HS-27A (cell line): ENCODE measurements at regions not wholly inside any gene's neighbourhood (a gene's known extent, or its start where the extent isn't known, plus 50 kb on each side); places are given as distances from the start of the nearest gene placed in this dataset.

Experiments
- DNase-seq: peaks from one replicate; pipeline ENCODE4 v3.0.0-alpha.2; 2012; ENCODE audit warnings: low read depth, missing footprints

DNA sequence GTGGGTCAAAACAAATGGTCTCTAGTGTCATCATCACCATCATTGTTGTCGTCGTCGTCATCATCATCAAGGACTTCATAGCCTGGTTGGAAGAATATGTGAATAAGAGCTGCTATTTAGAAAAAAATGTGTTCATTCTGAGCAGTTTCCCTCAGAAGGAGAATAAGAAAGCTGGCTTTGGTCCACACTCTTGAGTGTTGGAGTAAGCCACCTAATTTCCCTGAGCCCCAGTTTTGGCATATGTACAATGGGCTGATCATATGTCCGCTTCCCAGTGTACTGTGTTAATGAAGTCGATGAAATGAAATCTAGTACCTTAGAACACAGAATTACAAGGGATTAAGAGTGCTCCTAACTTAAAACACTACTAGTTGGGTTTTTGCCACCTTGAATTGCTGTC is 545.5 kb downstream of the CCDC171 start:
- no peak for DNase-seq

GRCh38 chr9:16099732-16100536 is 547.1 kb downstream of the CCDC171 start:
- no peak for DNase-seq

DNA sequence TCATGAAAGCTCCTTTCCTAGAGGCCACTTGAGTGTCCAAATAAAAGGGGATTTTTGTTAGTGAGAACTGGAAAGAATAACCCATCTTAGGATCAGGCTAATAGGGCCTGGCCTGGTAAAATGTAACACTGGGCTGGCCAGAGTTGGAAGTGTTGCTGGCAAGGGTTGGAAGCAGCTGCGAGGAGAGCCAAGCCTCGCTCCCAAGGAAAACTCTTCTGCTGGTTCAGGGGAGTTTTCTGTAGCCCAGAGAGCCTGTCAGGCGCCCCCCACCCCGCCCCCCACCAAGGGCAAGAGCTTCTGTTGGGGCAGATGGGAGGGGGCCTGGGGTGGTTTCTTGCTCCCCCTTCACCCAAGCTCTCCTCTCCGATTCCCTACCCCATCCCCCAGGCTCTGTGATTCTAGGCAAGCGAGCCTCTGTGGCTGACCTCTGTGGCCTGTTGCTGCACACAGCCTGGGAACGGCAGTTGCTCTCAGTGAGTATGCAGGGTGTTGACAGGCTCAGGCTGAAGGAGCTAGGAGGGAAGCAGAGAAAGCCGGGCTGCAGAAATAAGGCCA is 547.8 kb downstream of the CCDC171 start:
- no peak for DNase-seq

DNA sequence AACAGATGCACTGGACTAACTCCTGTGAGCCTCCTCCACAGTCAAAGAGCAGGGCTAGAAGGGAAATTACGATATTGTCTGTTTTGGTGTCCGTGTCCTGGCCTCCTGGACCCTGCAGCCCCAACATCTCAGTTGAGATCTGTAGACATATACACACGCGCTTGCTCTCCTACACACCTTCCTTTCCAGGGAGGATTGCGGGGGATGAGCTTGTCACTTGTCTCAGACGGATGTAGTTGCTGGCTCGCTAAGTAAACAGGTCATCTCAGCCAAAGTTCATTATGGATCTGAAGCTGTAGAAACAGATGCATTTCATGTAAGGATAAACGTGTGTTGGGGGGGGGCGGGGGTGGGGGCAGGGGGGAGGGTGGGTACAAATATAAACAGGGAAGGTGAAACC is 549.3 kb downstream of the CCDC171 start:
- no peak for DNase-seq

GRCh38 chr9:16103620-16104397 is 551.0 kb downstream of the CCDC171 start:
- no peak for DNase-seq

DNA sequence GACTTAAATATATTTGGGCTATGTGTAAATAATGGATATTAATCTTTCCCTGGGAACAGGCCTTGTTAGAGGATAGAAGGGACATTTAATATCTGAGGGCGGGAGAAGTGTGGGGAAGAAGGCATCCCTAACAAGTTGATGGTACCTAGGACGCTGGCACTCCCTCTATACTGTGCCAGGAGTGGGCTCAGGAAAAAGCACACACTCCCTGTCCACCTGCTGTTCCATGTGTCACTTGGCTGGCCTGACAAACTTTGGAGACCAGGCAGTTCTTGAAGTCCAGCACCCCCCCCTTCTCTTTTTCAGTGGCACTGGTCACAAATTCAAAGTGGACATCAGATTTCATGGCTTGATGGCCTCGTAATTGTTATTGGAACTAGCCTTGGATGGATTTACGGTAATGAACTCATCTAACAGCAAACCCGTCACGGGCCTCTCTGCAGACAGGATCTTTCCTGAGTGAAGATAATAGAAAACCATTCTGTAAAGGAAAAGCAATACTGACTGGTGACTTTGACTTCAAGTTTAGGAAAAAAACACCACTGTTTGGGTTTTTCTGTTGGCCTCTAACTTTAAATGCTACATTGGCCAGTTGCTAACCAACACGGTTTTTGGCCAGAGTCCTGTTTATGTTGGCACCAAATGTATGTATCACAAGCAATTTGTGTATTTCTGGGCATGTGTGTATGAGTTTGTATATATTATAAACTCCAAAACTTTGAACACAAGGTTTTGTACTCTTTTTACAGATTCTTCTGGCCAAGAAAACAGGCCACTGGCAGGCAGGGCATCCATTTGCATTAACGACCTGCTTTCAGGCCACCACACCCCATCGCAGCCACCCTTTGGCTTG is 552.6 kb downstream of the CCDC171 start:
- no peak for DNase-seq

GRCh38 chr9:16106021-16106571 is 553.3 kb downstream of the CCDC171 start:
- DNase-seq = no peak

GRCh38 chr9:16112116-16112515 is 559.3 kb downstream of the CCDC171 start:
- DNase-seq = no peak

GRCh38 chr9:16115994-16116393 is 563.2 kb downstream of the CCDC171 start:
- DNase-seq = no peak

DNA sequence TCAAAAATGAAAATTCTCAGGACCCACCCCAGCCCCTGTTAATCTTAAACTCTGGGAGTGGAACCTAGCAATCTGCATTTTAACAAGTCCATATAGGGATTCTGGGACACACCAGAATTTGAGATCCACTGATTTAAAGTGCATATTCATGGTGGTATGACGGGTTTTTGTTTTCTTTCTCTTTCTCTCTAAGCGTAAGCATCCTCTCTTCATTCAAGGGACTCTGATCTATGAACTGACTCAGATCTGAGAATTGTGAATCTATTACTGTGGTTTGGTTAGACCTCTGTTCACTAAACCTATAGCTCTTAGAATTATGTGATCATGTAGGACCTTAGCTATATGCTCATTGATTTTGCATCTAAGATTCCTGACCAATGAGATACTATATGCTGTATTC is 565.2 kb downstream of the CCDC171 start:
- DNase-seq = no peak

GRCh38 chr9:16119261-16120230 is 566.7 kb downstream of the CCDC171 start:
- DNase-seq = peak; percentile 80

- DNase-seq = no peak
Observed at GRCh38 chr9:16120231-16120641, 567.4 kb downstream of the CCDC171 start.

GRCh38 chr9:16120727-16121126 is 567.9 kb downstream of the CCDC171 start:
- no peak for DNase-seq

GRCh38 chr9:16121168-16121567 is 568.3 kb downstream of the CCDC171 start:
- no peak for DNase-seq

GRCh38 chr9:16121601-16122286 is 568.9 kb downstream of the CCDC171 start:
- no peak for DNase-seq

GRCh38 chr9:16125629-16126028 is 572.8 kb downstream of the CCDC171 start:
- no peak for DNase-seq

GRCh38 chr9:16126042-16126441 is 573.2 kb downstream of the CCDC171 start:
- DNase-seq = no peak

DNA sequence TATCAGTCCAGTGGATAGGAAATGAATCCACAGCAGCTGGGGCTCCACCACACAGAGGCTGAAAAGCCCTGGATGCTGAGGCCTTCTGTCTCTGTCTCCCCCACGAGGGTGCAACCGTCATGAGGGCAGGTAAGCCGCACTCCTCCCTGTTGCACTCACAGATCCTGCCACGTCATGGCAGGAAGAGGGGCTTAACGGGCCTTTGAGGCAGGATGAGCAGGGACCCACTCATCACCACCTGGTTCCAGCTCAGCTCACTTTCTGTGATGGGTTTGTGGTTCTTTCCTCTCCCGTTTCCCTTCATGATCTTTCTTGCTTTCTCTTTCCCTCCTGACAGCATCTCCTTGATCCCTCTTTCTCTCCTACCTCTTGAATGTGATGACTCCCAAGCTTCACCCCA is 575.2 kb downstream of the CCDC171 start:
- no peak for DNase-seq

DNA sequence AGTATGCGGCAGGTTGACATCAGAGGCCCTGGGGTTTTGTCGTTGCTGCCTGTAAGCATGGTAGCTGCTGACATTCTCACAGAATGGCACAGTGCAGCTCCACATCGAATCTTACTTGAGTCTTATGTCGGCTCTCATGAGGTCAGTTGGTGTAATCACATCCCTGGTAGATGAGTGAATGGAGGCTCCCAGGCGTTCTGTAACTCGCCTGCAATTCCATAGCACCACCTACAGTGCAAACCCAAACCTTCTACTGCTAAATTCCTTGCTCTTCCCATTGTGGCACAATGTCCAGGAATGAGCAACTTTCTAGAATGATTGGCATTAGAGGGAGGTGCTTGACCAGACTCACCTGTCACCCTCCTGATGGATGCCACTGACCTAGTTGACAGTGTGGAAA is 578.4 kb downstream of the CCDC171 start:
- DNase-seq = no peak

DNA sequence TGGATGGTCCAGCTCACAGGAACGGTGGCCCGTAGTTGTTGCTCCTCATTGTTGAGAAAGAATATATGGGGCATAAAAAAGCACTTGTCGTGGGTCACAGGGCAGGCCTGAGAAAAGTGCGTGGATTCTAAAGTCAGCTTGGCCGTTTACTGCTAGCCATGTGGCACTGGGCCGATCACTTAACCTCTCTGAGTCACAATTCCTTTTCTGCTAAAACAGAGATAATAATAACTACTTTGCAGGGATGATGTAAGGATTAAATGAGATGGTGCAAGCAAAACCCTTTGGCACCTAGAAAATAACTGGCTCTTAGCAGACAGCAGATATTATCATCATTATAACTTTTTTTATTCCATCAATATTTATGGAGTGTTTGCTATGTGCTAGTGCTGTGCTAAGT is 579.7 kb downstream of the CCDC171 start:
- DNase-seq = no peak
